Body of pancreas (tissue), 4 donors: ENCODE measurements at regions not wholly inside any gene's neighbourhood (a gene's known extent, or its start where the extent isn't known, plus 50 kb on each side); places are given as distances from the start of the nearest gene placed in this dataset.
"Not testable (repeated sequence)": the region's sequence is repeated elsewhere in the genome, so short reads cannot be mapped to it uniquely, and the experiment has no call there.

ENCODE experiments used
- ATAC-seq: fragments of 150-250 bp; one replicate; pipeline ENCODE4 v1.9.1; 2016
- DNase-seq, 4 donors: peaks; one replicate each; pipeline ENCODE4 v3.0.0-alpha.2; 2019
- H3K27ac ChIP-seq, 4 donors: fragments of 200-600 bp; sonication (generic); 1 replicate in 3 of 4; 2 replicates in 1 of 4; pipeline versions ENCODE4 v1.5.1 to v1.6.1; 2016 to 2019; ENCODE audit warnings: mild to moderate bottlenecking in 1 of 4, mixed read lengths in 1 of 4, moderate library complexity in 1 of 4
- H3K27me3 ChIP-seq, 2 donors: fragments of 200-600 bp; sonication (generic); one replicate each; pipeline ENCODE4 v1.6.0; 2016; ENCODE audit warnings: mild to moderate bottlenecking in 1 of 2
- H3K36me3 ChIP-seq, 2 donors: fragments of 200-600 bp; sonication (generic); replicated peaks in 1 of 2; 2 replicates each; pipeline ENCODE4 v1.5.1; 2016; ENCODE audit warnings: low read depth in 2 of 2; ENCODE audit not compliant: insufficient read depth in 1 of 2
- H3K4me1 ChIP-seq: fragments of 200-600 bp; sonication (generic); one replicate; pipeline ENCODE4 v1.6.0; 2016
- H3K4me3 ChIP-seq, 2 donors: fragments of 200-600 bp; sonication (generic); 1 replicate in 1 of 2; 2 replicates in 1 of 2; pipeline ENCODE4 v1.5.1; 2016 to 2019
- H3K9me3 ChIP-seq, 3 donors: fragments of 200-600 bp; sonication (generic); 1 replicate in 2 of 3; 2 replicates in 1 of 3; pipeline ENCODE4 v1.5.1; 2016
- CTCF ChIP-seq, 7 experiments: fragments of 450-650 bp in 4 of 7; fragments of 200-600 bp in 3 of 7; sonication (generic) in 3 of 7; IDR thresholded peaks; one replicate each; pipeline ENCODE4 v1.5.1; 2016 to 2019; ENCODE audit warnings: antibody characterized with exemption in 7 of 7
- POLR2A ChIP-seq, 3 donors: fragments of 450-650 bp; IDR thresholded peaks; one replicate each; pipeline ENCODE4 v1.6.1; 2016; ENCODE audit warnings: antibody characterized with exemption in 3 of 3, mild to moderate bottlenecking in 2 of 3
- WGBS, 2 donors: methylation state at CpG; one replicate each; pipeline ENCODE4 v1.1.5; 2017; 5-methylcytosine and 5-hydroxymethylcytosine counted together
- intact Hi-C: fragments of 100-400 bp; cut with DNase I; formaldehyde crosslinking; loops from one replicate; pipeline ENCODE4 v1.15.1; 2023

- TF ChIP-seq POLR2A (IDR thresholded peaks at IDR 0.05) (no peak), CTCF (IDR thresholded peaks at IDR 0.05) (no peak)
- Histone ChIP-seq H3K36me3 (no peaks in the 10 kb centered on the region), H3K4me3 (no peak overlapping the region), H3K4me1 (no peaks in the 10 kb centered on the region), H3K27ac (no peak overlapping the region), H3K9me3 (no peaks in the 10 kb centered on the region), H3K27me3 (no peaks in the 10 kb centered on the region)
- intact Hi-C loops, result no loop called here
- no peak for DNase-seq
- 57 to 62% methylated on average over 6 of the region's 6 CpGs for WGBS, 2 donors
- no peak for ATAC-seq
These were observed 77.5 kb upstream of the PLD5 start for GRCh38 chr1:242602001-242602400.

GRCh38 chr1:242593756-242594155 lies 69.3 kb upstream of the PLD5 start:
- intact Hi-C loops, H3K27me3 ChIP-seq, H3K27ac ChIP-seq, H3K9me3 ChIP-seq, H3K4me3 ChIP-seq, DNase-seq, ATAC-seq, H3K36me3 ChIP-seq, H3K4me1 ChIP-seq: not testable (repeated sequence)
- 8 to 13% methylated on average over 2 of the region's 2 CpGs for WGBS, 2 donors

- intact Hi-C loops, result no loop called here
- no peak for TF ChIP-seq CTCF (IDR thresholded peaks at IDR 0.05)
- TF ChIP-seq POLR2A (IDR thresholded peaks at IDR 0.05), result no peak
- Histone ChIP-seq H3K36me3 (no peaks in the 10 kb centered on the region), H3K4me1 (no peaks in the 10 kb centered on the region), H3K4me3 (no peak overlapping the region), H3K27ac (no peak overlapping the region), H3K27me3 (no peaks in the 10 kb centered on the region), H3K9me3 (no peaks in the 10 kb centered on the region)
- DNase-seq (no peak), ATAC-seq (no peak)
- WGBS, 2 donors, result 53 to 56% methylated on average over 1 of the region's 1 CpG
These were observed 61.8 kb upstream of the PLD5 start for GRCh38 chr1:242586360-242586680.

- no peak overlapping the region for H3K27ac ChIP-seq
- no peak for ATAC-seq
- DNase-seq, result no peak
- H3K4me1 ChIP-seq, result no peaks in the 10 kb centered on the region
- TF ChIP-seq CTCF (IDR thresholded peaks at IDR 0.05) (no peak), POLR2A (IDR thresholded peaks at IDR 0.05) (no peak)
- intact Hi-C loops, result no loop called here
- H3K9me3 ChIP-seq, result no peaks in the 10 kb centered on the region
- no peaks in the 10 kb centered on the region for H3K36me3 ChIP-seq
- no peaks in the 10 kb centered on the region for H3K27me3 ChIP-seq
- H3K4me3 ChIP-seq, result no peak overlapping the region
- WGBS, 2 donors, result 68 to 78% methylated on average over 10 of the region's 10 CpGs
These were observed 61.3 kb upstream of the PLD5 start for GRCh38 chr1:242585616-242586359.

GRCh38 chr1:242582669-242583068 lies 58.2 kb upstream of the PLD5 start:
- Histone ChIP-seq H3K4me1 (no peaks in the 10 kb centered on the region), H3K27ac (no peak overlapping the region), H3K4me3 (no peak overlapping the region), H3K27me3 (no peaks in the 10 kb centered on the region), H3K9me3 (no peaks in the 10 kb centered on the region), H3K36me3 (no peaks in the 10 kb centered on the region)
- DNase-seq (no peak), ATAC-seq (no peak)
- 89 to 100% methylated on average over 1 of the region's 1 CpG for WGBS, 2 donors
- intact Hi-C loops, result no loop called here
- TF ChIP-seq CTCF (IDR thresholded peaks at IDR 0.05) (no peak), POLR2A (IDR thresholded peaks at IDR 0.05) (no peak)
